OCI-LY3 (cell line): ENCODE measurements at regions not wholly inside any gene's neighbourhood (a gene's known extent, or its start where the extent isn't known, plus 50 kb on each side); places are given as distances from the start of the nearest gene placed in this dataset.

Experiments
- CTCF ChIP-seq: fragments of 200-600, 300-600 bp; sonication (generic); IDR thresholded peaks from 2 replicates; pipeline ENCODE4 v1.5.1; 2014; ENCODE audit warnings: antibody characterized with exemption, low read length, low read depth
- EZH2phosphoT487 ChIP-seq: fragments of 200-600 bp; shearing (Covaris generic); IDR thresholded peaks from 2 replicates; pipeline ENCODE4 v1.6.1; 2018; ENCODE audit warnings: antibody characterized with exemption, mixed run types, low read depth

- TF ChIP-seq CTCF: no peak
- TF ChIP-seq EZH2phosphoT487: no peak
Observed at GRCh38 chr9:85202596-85202995, 533.1 kb downstream of the NTRK2 start.
